22Rv1 (cell line): ENCODE measurements at regions not wholly inside any gene's neighbourhood (a gene's known extent, or its start where the extent isn't known, plus 50 kb on each side); places are given as distances from the start of the nearest gene placed in this dataset.

ENCODE experiments used
- CTCF ChIP-seq: fragments of 450-650 bp; IDR thresholded peaks from 2 replicates; pipeline ENCODE4 v1.5.1; 2017; ENCODE audit warnings: mild to moderate bottlenecking
- ZFX ChIP-seq: fragments of 450-650 bp; IDR thresholded peaks from 2 replicates; pipeline ENCODE4 v1.6.1; 2017; ENCODE audit warnings: antibody characterized with exemption, borderline replicate concordance

- no peak for TF ChIP-seq CTCF
- TF ChIP-seq ZFX: no peak
Observed at GRCh38 chr7:109021390-109021789, 451.7 kb downstream of the DNAJB9 start.
